ENCODE measurements at regions not wholly inside any gene's neighbourhood (a gene's known extent, or its start where the extent isn't known, plus 50 kb on each side); places are given as distances from the start of the nearest gene placed in this dataset.

DNA sequence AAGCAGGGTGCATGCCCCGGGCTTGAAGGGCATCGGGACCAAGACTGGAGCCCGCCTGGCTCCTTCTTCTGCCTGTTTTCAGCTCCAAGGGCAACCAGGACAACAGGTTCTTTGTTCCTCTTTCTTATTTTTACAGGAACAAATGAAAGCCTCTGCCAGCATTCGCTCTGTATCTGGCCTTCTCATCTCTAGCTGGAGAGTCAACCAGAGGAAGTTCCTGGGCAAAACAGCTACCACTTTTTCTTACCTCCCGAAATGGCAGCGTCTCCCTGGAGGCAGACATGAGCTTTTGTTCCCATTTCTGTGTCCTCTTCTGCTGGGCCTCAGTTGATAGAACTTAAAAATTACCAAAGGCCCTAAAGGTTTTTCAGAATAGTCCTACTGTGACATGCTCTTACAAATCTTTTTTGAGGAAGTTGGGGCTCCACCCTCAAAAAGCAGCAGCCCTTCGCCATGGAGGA lies 74.1 kb upstream of the NAA20 start:
- no peak for TF ChIP-seq FOXP2 (optimal IDR thresholded peaks at IDR 0.05; ENCODE audit: borderline replicate concordance, extremely low read depth, extremely low read length, insufficient read depth)
- TF ChIP-seq POLR2AphosphoS5 (IDR thresholded peaks at IDR 0.05; ENCODE audit: low read depth, low read length), result no peak
- no peak for TF ChIP-seq SIN3A (IDR thresholded peaks at IDR 0.05; ENCODE audit: borderline replicate concordance, insufficient read depth, low read length)

DNA sequence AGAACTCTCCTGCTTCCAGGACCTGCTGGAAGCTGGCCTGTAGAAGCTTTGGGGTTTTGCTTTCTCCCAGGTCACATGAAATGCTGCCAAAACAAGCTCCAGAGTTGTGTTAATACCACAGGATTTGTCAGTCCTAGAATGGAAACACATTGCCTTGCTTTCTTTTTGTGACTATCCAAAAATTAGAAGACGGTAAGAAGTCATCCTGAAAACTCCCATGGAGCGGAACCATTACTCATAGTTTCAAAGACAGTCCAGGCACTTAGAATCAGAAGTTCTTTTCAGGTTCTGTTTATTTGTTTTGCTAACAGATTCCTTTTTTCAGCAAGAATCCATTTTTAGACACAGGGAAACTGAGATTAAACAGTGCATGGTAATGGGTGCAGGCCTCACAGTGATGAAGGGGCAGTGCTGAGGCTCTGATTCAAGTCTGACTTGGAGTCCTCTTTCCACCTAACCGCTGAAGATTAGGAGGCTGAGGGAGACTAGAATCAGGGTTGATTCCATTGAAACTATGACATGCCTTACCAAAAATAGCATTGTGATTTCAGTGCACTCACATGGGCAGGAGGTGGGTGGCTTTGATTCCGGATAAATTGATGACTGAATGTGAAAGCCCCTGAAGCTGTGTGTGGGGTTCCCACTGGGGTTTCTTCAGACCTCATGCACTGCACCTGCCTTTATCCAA lies 72.2 kb upstream of the NAA20 start:
- TF ChIP-seq, protein P1, sequence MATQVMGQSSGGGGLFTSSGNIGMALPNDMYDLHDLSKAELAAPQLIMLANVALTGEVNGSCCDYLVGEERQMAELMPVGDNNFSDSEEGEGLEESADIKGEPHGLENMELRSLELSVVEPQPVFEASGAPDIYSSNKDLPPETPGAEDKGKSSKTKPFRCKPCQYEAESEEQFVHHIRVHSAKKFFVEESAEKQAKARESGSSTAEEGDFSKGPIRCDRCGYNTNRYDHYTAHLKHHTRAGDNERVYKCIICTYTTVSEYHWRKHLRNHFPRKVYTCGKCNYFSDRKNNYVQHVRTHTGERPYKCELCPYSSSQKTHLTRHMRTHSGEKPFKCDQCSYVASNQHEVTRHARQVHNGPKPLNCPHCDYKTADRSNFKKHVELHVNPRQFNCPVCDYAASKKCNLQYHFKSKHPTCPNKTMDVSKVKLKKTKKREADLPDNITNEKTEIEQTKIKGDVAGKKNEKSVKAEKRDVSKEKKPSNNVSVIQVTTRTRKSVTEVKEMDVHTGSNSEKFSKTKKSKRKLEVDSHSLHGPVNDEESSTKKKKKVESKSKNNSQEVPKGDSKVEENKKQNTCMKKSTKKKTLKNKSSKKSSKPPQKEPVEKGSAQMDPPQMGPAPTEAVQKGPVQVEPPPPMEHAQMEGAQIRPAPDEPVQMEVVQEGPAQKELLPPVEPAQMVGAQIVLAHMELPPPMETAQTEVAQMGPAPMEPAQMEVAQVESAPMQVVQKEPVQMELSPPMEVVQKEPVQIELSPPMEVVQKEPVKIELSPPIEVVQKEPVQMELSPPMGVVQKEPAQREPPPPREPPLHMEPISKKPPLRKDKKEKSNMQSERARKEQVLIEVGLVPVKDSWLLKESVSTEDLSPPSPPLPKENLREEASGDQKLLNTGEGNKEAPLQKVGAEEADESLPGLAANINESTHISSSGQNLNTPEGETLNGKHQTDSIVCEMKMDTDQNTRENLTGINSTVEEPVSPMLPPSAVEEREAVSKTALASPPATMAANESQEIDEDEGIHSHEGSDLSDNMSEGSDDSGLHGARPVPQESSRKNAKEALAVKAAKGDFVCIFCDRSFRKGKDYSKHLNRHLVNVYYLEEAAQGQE (IDR thresholded peaks at IDR 0.05; ENCODE audit: insufficient read depth in 1 of 2, low read depth in 2 of 2, low read length in 2 of 2), result no peak
- TF ChIP-seq SIN3A (IDR thresholded peaks at IDR 0.05; ENCODE audit: borderline replicate concordance, insufficient read depth, low read length) (no peak), FOXP2 (optimal IDR thresholded peaks at IDR 0.05; ENCODE audit: borderline replicate concordance, extremely low read depth, extremely low read length, insufficient read depth) (no peak), POLR2AphosphoS5 (IDR thresholded peaks at IDR 0.05; ENCODE audit: low read depth, low read length) (no peak), TAF1 (IDR thresholded peaks at IDR 0.05; ENCODE audit: borderline replicate concordance, insufficient read depth, low read length) (no peak)

DNA sequence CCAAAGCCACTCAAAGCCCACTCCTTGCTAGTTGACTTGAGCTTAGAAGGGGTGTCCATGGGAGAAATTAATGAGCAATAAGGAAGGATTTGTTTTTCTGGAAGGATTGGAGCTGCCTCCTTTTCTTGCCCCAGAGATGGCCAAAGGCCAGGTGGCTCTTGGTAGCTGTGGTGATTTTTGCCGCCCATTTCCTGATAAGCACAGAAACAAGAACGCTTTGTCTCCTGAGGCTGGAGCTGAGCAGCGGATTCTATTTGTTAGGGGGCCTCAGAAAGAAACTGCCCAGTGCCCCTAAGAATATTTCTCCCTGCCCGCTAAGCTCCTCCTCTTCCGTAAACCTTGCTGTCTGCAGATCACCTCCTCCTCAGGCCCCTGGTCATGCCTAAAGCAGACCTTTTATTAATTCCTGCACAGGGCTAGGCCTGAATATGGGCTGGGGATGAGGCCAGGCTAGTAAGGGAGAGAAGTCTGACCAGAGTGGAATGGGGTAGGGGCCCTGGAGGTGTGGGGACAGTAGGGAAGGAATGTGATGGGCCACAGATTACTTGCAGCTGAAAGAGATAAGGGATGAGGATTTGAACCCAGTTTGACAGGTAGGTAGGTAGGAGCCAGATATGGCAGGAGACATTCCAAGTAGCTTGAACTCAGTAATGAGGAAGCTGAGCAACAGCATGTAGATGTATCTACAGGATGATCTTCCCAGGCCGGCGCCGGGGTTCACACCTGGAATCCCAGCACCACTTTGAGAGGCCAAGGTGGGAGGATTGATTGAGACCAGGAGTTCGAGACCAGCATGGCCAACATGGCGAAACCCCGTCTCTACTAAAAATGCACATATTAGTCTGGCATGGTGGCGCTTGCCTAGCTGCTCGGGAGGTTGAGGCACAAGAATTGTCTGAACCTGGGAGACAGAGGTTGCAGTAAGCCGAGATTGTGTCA lies 71.2 kb upstream of the NAA20 start:
- TF ChIP-seq POLR2AphosphoS5 (IDR thresholded peaks at IDR 0.05; ENCODE audit: low read depth, low read length) (no peak), FOXP2 (optimal IDR thresholded peaks at IDR 0.05; ENCODE audit: borderline replicate concordance, extremely low read depth, extremely low read length, insufficient read depth) (no peak), SIN3A (IDR thresholded peaks at IDR 0.05; ENCODE audit: borderline replicate concordance, insufficient read depth, low read length) (no peak), TAF1 (IDR thresholded peaks at IDR 0.05; ENCODE audit: borderline replicate concordance, insufficient read depth, low read length) (no peak)
- TF ChIP-seq, protein P1 (IDR thresholded peaks at IDR 0.05; ENCODE audit: insufficient read depth in 1 of 2, low read depth in 2 of 2, low read length in 2 of 2), result no peak

DNA sequence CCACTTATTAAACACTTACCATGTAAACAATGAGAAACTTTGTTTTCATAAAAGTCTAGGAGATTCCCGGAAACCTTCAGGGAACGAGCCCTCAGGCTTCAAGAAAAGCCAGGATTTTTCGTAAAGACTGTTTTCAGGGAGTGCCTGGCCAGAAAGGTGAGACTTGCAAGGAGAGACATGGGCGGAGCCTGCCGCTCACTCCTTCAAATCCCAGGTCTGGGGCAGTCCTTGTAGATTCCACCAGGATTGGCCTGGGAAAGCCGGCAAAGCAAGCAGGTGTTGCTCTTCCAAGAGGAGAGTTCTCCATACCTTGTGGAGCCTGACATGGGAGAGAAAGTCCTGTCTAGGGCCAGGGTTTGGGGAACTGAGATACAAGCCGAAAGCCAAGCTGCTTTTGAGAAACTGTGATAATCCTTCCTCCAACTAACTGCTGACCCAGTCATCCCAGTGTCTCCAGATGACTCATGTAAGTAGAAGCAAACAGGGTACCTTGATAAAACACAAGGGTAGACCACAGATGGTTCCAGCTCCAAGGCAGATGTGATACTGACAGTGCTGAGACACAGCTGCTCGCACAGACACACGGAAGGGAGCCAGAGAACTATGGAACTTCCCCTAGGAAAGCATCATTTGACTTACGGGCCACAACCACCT lies 69.4 kb upstream of the NAA20 start:
- no peak for TF ChIP-seq FOXP2 (optimal IDR thresholded peaks at IDR 0.05; ENCODE audit: borderline replicate concordance, extremely low read depth, extremely low read length, insufficient read depth)
- TF ChIP-seq TAF1 (IDR thresholded peaks at IDR 0.05; ENCODE audit: borderline replicate concordance, insufficient read depth, low read length), result no peak
- TF ChIP-seq POLR2AphosphoS5 (IDR thresholded peaks at IDR 0.05; ENCODE audit: low read depth, low read length), result no peak
- TF ChIP-seq, protein P1 (IDR thresholded peaks at IDR 0.05; ENCODE audit: insufficient read depth in 1 of 2, low read depth in 2 of 2, low read length in 2 of 2), result no peak
- TF ChIP-seq SIN3A (IDR thresholded peaks at IDR 0.05; ENCODE audit: borderline replicate concordance, insufficient read depth, low read length), result no peak

All from PFSK-1 (cell line).